Endodermal cell (in vitro differentiated cells): ENCODE measurements at regions not wholly inside any gene's neighbourhood (a gene's known extent, or its start where the extent isn't known, plus 50 kb on each side); places are given as distances from the start of the nearest gene placed in this dataset.

ENCODE experiments used
- DNase-seq: peaks from one replicate; pipeline ENCODE4 v3.0.0-alpha.2; 2017
- H3K27ac ChIP-seq: 2 replicates; pipeline ENCODE4 v1.5.1; 2013; ENCODE audit warnings: mild to moderate bottlenecking, low read depth, low read length, moderate library complexity
- H3K27me3 ChIP-seq: 2 replicates; pipeline ENCODE4 v1.6.1; 2013; ENCODE audit warnings: mild to moderate bottlenecking, low read length, moderate library complexity; ENCODE audit not compliant: insufficient read depth, control insufficient read depth, poor library complexity, severe bottlenecking
- H3K36me3 ChIP-seq: 2 replicates; pipeline ENCODE4 v1.7.0; 2013; ENCODE audit warnings: mild to moderate bottlenecking, low read length, moderate library complexity; ENCODE audit not compliant: control insufficient read depth, insufficient read depth
- H3K4me1 ChIP-seq: one replicate; pipeline ENCODE4 v1.7.0; 2013; ENCODE audit warnings: low read length; ENCODE audit not compliant: control insufficient read depth, insufficient read depth
- H3K4me3 ChIP-seq: 2 replicates; pipeline ENCODE4 v1.5.1; 2013; ENCODE audit warnings: mild to moderate bottlenecking, low read length, moderate library complexity
- H3K9ac ChIP-seq: 2 replicates; pipeline ENCODE4 v1.6.1; 2013; ENCODE audit warnings: mild to moderate bottlenecking, low read length, moderate library complexity; ENCODE audit not compliant: poor library complexity, severe bottlenecking; ENCODE audit errors: extremely low read depth
- H3K9me3 ChIP-seq: 2 replicates; pipeline ENCODE4 v1.6.1; 2013; ENCODE audit warnings: mild to moderate bottlenecking, low read length, moderate library complexity; ENCODE audit not compliant: control insufficient read depth
- H3K27ac Mint-ChIP-seq: 2 replicates; pipeline ENCODE4 v1.8.0; 2020; ENCODE audit warnings: mixed read lengths
- H3K27me3 Mint-ChIP-seq: 2 replicates; pipeline ENCODE4 v1.8.0; 2021; ENCODE audit warnings: mild to moderate bottlenecking, mixed read lengths; ENCODE audit not compliant: insufficient read depth
- H3K36me3 Mint-ChIP-seq: 2 replicates; pipeline ENCODE4 v1.8.0; 2020; ENCODE audit warnings: low read depth, mixed read lengths
- H3K4me1 Mint-ChIP-seq: 2 replicates; pipeline ENCODE4 v1.8.0; 2020; ENCODE audit warnings: mixed read lengths
- H3K4me3 Mint-ChIP-seq: 2 replicates; pipeline ENCODE4 v1.8.0; 2020; ENCODE audit warnings: mild to moderate bottlenecking, moderate library complexity, mixed read lengths
- H3K9me3 Mint-ChIP-seq: 2 replicates; pipeline ENCODE4 v1.8.0; 2020; ENCODE audit warnings: mild to moderate bottlenecking, mixed read lengths
- CTCF ChIP-seq: fragments of 200-600 bp; sonication (generic); conservative IDR thresholded peaks from 2 replicates; pipeline ENCODE4 v1.5.0; 2021; ENCODE audit warnings: antibody characterized with exemption, mild to moderate bottlenecking
- WGBS, 2 experiments: methylation state at CpG; one replicate each; pipeline versions ENCODE4 v1.1.5 to v1.1.7; 2013; ENCODE audit warnings: missing lambda C conversion rate in 2 of 2, mixed read lengths in 1 of 2; ENCODE audit not compliant: insufficient coverage in 1 of 2, insufficient read length in 1 of 2; 5-methylcytosine and 5-hydroxymethylcytosine counted together

- peaks cover 9% of the 10 kb centered on the region for H3K4me1 Mint-ChIP-seq
- H3K27me3 Mint-ChIP-seq, result no peaks in the 10 kb centered on the region
- 100% methylated on average over 1 of the region's 1 CpG; no CpG with 5 or more reads in 1 of the 2 experiments for WGBS, 2 experiments
- no peaks in the 10 kb centered on the region for H3K36me3 Mint-ChIP-seq
- Histone ChIP-seq H3K9me3 (peaks cover 23% of the 10 kb centered on the region), H3K4me3 (no peak overlapping the region), H3K36me3 (no peaks in the 10 kb centered on the region), H3K9ac (no peak overlapping the region), H3K27me3 (no peaks in the 10 kb centered on the region), H3K4me1 (peaks cover 2% of the 10 kb centered on the region), H3K27ac (no peak overlapping the region)
- no peak for DNase-seq
- no peak for TF ChIP-seq CTCF
- no peak overlapping the region for H3K4me3 Mint-ChIP-seq
- no peak overlapping the region for H3K27ac Mint-ChIP-seq
- peaks cover 2% of the 10 kb centered on the region for H3K9me3 Mint-ChIP-seq
Observed at GRCh38 chr1:115201598-115201997, 112.3 kb upstream of the TSPAN2 start.

- peaks cover 3% of the 10 kb centered on the region for H3K27me3 Mint-ChIP-seq
- Histone ChIP-seq H3K4me3 (no peak overlapping the region), H3K9me3 (peaks cover 23% of the 10 kb centered on the region), H3K36me3 (no peaks in the 10 kb centered on the region), H3K9ac (no peak overlapping the region), H3K27me3 (no peaks in the 10 kb centered on the region), H3K4me1 (peaks cover 2% of the 10 kb centered on the region), H3K27ac (no peak overlapping the region)
- no peaks in the 10 kb centered on the region for H3K9me3 Mint-ChIP-seq
- TF ChIP-seq CTCF, result no peak
- no peak overlapping the region for H3K27ac Mint-ChIP-seq
- H3K36me3 Mint-ChIP-seq, result no peaks in the 10 kb centered on the region
- H3K4me3 Mint-ChIP-seq, result no peak overlapping the region
- WGBS, 2 experiments, result 83 to 93% methylated on average over 2 to 4 of the region's 5 CpGs
- peaks cover 9% of the 10 kb centered on the region for H3K4me1 Mint-ChIP-seq
- no peak for DNase-seq
Observed at GRCh38 chr1:115199416-115200132, 110.3 kb upstream of the TSPAN2 start.

- 90 to 93% methylated on average over 3 to 4 of the region's 4 CpGs for WGBS, 2 experiments
- no peak for TF ChIP-seq CTCF
- H3K36me3 Mint-ChIP-seq, result no peaks in the 10 kb centered on the region
Observed at GRCh38 chr1:115198938-115199337, 109.6 kb upstream of the TSPAN2 start.

More at GRCh38 chr1:115198938-115199337, 109.6 kb upstream of the TSPAN2 start:
- H3K9ac ChIP-seq, result no peak overlapping the region
- no peak overlapping the region for H3K4me3 ChIP-seq
- H3K36me3 ChIP-seq, result no peaks in the 10 kb centered on the region
- no peak for DNase-seq
- peaks cover 5% of the 10 kb centered on the region for H3K27me3 Mint-ChIP-seq
- no peak overlapping the region for H3K4me3 Mint-ChIP-seq
- peaks cover 15% of the 10 kb centered on the region for H3K4me1 Mint-ChIP-seq
- no peaks in the 10 kb centered on the region for H3K27me3 ChIP-seq
- H3K27ac Mint-ChIP-seq, result no peak overlapping the region
- no peak overlapping the region for H3K27ac ChIP-seq
- H3K9me3 ChIP-seq, result peaks cover 18% of the 10 kb centered on the region
- peaks cover 6% of the 10 kb centered on the region for H3K4me1 ChIP-seq
- H3K9me3 Mint-ChIP-seq, result no peaks in the 10 kb centered on the region
